Ovary (tissue), 7 donors: ENCODE measurements at regions not wholly inside any gene's neighbourhood (a gene's known extent, or its start where the extent isn't known, plus 50 kb on each side); places are given as distances from the start of the nearest gene placed in this dataset.

Experiments
- DNase-seq, 5 donors: peaks; one replicate each; pipeline ENCODE4 v3.0.0-alpha.2; 2019 to 2020
- H3K27ac ChIP-seq, 2 donors: fragments of 200-600 bp; one replicate each; pipeline versions ENCODE4 v1.5.1 to v1.8.0; 2019 to 2022
- H3K27me3 ChIP-seq: fragments of 200-600 bp; one replicate; pipeline ENCODE4 v1.8.0; 2022
- H3K36me3 ChIP-seq: fragments of 200-600 bp; sonication (generic); one replicate; pipeline ENCODE4 v1.5.1; 2019
- H3K4me1 ChIP-seq: one replicate; pipeline ENCODE4 v1.8.1; 2013; ENCODE audit warnings: mild to moderate bottlenecking, moderate library complexity; ENCODE audit not compliant: insufficient read depth
- H3K4me3 ChIP-seq: fragments of 200-600 bp; sonication (generic); one replicate; pipeline ENCODE4 v1.5.1; 2017
- H3K9me3 ChIP-seq, 2 donors: fragments of 200-600 bp in 1 of 2; sonication (generic) in 1 of 2; one replicate each; pipeline versions ENCODE4 v1.5.1 to v1.8.1; 2013 to 2019; ENCODE audit warnings: mild to moderate bottlenecking in 1 of 2, moderate library complexity in 1 of 2
- EP300 ChIP-seq: sonication (generic); formaldehyde crosslinking; IDR thresholded peaks from one replicate; pipeline ENCODE4 v1.6.1; 2017; ENCODE audit warnings: antibody characterized with exemption
- POLR2A ChIP-seq: fragments of 450-650 bp; IDR thresholded peaks from one replicate; pipeline ENCODE4 v1.6.1; 2017; ENCODE audit warnings: antibody characterized with exemption, mild to moderate bottlenecking, moderate library complexity
- WGBS, 3 donors: extraction: QIAGEN DNeasy Blood & Tissue Kit in 1 of 3; methylation state at CpG; one replicate each; pipeline versions ENCODE4 v1.1.5 to v1.1.7; 2013 to 2017; 5-methylcytosine and 5-hydroxymethylcytosine counted together
- intact Hi-C, 4 donors: fragments of 100-400 bp; cut with DNase I; formaldehyde crosslinking; loops; one replicate each; pipeline versions ENCODE4 v1.11.0 to v1.15.1; 2022 to 2023
- TF ChIP-seq, protein P1 (sequence below), 3 donors: fragments of 450-650 bp in 2 of 3; fragments of 200-600 bp in 1 of 3; IDR thresholded peaks; one replicate each; pipeline versions ENCODE4 v1.5.1 to v1.8.0; 2016 to 2022; ENCODE audit warnings: antibody characterized with exemption in 3 of 3, mild to moderate bottlenecking in 1 of 3
- donor health status: DM: no; HTN: no; CAD: no; lungs with moderate emphysema.
- donor health status: DM: no; HTN: no; CAD: no.
- donor health status: Bipolar disorder and iron deficiency.
- donor health status: DM: no; HTN: no; CAD: no.
- donor health status: DM: yes; HTN: yes; CAD: no.

DNA sequence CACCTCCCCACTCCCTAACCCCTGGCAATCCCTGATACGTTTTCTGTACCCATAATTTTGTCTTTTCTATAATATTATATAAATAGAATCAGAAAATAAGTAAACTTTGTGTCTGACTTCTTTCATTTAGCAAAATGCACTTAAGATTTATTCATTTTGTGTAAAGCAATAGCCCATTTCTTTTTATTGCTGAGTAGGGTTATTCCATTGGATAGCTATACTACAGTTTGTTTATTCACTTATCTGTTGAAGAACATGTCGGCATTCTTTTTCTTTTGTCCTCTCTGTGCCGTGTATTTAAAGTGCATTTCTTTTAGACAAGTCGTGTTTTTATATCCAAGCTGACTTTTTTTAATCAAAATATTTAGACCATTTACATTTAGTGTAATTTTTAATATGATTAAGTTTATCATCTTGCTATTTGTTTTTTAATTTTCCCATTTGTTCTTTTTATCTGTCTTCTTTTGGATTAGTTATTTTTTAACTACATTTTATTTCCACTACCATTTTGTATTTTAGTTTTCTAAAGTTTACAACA, 176.4 kb upstream of the TSHZ3 start:
- no peaks in the 10 kb centered on the region for H3K36me3 ChIP-seq
- H3K27me3 ChIP-seq, result no peaks in the 10 kb centered on the region
- DNase-seq, result no peak
- intact Hi-C loops, result no loop called here
- H3K4me1 ChIP-seq, result no peaks in the 10 kb centered on the region
- no peaks in the 10 kb centered on the region for H3K9me3 ChIP-seq
- 87 to 91% (median 90%) methylated on average over 4 of the region's 4 CpGs for WGBS, 3 donors
- TF ChIP-seq POLR2A (no peak), EP300 (no peak)
- TF ChIP-seq, protein P1, sequence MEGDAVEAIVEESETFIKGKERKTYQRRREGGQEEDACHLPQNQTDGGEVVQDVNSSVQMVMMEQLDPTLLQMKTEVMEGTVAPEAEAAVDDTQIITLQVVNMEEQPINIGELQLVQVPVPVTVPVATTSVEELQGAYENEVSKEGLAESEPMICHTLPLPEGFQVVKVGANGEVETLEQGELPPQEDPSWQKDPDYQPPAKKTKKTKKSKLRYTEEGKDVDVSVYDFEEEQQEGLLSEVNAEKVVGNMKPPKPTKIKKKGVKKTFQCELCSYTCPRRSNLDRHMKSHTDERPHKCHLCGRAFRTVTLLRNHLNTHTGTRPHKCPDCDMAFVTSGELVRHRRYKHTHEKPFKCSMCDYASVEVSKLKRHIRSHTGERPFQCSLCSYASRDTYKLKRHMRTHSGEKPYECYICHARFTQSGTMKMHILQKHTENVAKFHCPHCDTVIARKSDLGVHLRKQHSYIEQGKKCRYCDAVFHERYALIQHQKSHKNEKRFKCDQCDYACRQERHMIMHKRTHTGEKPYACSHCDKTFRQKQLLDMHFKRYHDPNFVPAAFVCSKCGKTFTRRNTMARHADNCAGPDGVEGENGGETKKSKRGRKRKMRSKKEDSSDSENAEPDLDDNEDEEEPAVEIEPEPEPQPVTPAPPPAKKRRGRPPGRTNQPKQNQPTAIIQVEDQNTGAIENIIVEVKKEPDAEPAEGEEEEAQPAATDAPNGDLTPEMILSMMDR (IDR thresholded peaks at IDR 0.05), result no peak
- no peak overlapping the region for H3K27ac ChIP-seq
- no peak overlapping the region for H3K4me3 ChIP-seq

DNA sequence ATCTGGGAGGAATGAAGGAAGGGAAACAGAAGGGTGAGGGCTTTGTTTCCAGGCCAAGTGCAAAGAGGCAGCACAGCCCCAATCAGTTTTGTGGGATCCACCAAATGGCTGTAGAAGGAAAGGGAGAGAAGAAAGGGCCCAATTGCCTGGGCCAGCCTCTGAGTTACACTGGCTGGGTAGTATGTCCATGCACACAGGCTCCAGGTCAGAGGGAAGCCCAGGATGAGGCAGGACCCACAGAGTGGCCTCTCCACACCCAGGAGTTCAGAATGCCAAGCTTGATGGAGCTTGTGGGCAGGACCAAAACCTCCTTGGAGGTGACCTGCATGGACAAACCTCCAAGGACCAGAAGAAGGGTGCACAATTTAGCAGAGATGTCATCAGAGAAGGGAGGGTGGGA, 178.2 kb upstream of the TSHZ3 start:
- TF ChIP-seq, protein P1 (IDR thresholded peaks at IDR 0.05), result no peak
- TF ChIP-seq POLR2A (no peak), EP300 (no peak)
- DNase-seq, result no peak
- Histone ChIP-seq H3K27ac (no peak overlapping the region), H3K4me1 (no peaks in the 10 kb centered on the region), H3K36me3 (no peaks in the 10 kb centered on the region), H3K9me3 (no peaks in the 10 kb centered on the region), H3K4me3 (no peak overlapping the region), H3K27me3 (no peaks in the 10 kb centered on the region)
- intact Hi-C loops, result no loop called here

DNA sequence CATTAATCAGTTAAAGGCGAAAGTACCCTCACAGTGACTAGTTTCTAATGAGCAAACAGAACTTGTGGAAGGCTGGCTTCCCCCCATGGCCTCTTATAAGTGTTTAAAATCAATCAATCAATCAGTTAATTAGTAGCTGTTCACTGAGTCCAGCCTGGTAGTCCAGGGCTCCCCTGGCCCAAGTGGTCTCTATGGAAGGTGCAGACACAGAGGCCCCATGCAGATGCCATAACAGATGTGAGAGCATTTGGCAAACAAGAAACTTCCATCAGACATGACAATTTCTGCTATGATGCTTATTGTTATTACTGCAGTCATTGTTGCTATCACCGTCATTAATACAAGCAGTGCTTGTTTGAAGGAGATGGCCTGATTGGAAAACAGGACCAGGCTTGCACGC, 179.0 kb upstream of the TSHZ3 start:
- Histone ChIP-seq H3K27ac (no peak overlapping the region), H3K27me3 (no peaks in the 10 kb centered on the region), H3K4me3 (no peak overlapping the region), H3K9me3 (no peaks in the 10 kb centered on the region), H3K4me1 (no peaks in the 10 kb centered on the region), H3K36me3 (no peaks in the 10 kb centered on the region)
- no peak for DNase-seq
- no peak for TF ChIP-seq POLR2A
- no peak for TF ChIP-seq EP300
- TF ChIP-seq, protein P1 (IDR thresholded peaks at IDR 0.05), result no peak
- WGBS, 3 donors, result 95 to 97% (median 97%) methylated on average over 3 of the region's 3 CpGs
- intact Hi-C loops, result no loop called here

DNA sequence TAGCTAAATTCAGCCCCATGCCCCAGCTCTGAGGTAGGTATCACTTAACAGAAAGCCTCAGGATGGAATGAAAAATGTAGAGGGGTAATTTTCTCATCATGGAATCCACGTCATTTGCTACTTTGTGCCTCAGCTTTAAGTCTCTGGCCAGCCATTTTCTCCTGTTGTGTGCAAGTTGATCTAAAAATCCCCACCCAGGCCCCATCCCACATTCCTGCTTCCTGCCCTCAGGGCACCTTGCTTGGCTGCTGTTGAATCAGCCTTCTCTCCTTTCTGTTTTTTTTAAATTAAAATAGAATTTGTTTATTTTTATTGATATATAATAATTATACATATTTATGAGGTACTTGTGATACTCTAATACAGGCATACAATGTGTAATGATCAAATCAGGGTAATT, 179.9 kb upstream of the TSHZ3 start:
- H3K4me3 ChIP-seq, result no peak overlapping the region
- DNase-seq, result no peak
- no peaks in the 10 kb centered on the region for H3K27me3 ChIP-seq
- no peaks in the 10 kb centered on the region for H3K36me3 ChIP-seq
- TF ChIP-seq, protein P1 (IDR thresholded peaks at IDR 0.05), result no peak
- TF ChIP-seq EP300 (no peak), POLR2A (no peak)
- H3K4me1 ChIP-seq, result no peaks in the 10 kb centered on the region
- H3K9me3 ChIP-seq, result no peaks in the 10 kb centered on the region
- 91 to 95% (median 92%) methylated on average over 1 of the region's 1 CpG for WGBS, 3 donors
- no peak overlapping the region for H3K27ac ChIP-seq
- intact Hi-C loops, result no loop called here

DNA sequence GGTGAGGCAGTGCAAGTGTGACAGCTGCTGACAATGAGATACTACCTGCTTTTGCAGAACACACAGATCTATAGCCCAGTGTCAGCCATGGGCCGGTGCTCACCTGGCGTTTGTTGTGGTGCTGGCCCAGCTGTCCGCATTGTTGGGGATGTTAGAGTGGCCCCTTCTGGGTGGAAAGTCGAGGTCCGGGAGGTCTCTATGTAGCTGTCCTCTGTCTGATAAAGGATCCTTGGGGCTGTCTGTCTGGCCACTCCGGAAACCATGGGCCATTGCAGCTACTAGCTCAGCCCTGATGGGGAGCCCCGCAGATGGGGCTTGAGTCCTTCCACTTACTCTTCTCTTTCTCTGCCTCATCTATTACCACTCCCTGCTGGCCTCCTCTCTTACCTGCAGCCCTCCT, 181.5 kb upstream of the TSHZ3 start:
- H3K4me3 ChIP-seq, result no peak overlapping the region
- TF ChIP-seq EP300, result no peak
- TF ChIP-seq, protein P1 (IDR thresholded peaks at IDR 0.05), result no peak
- TF ChIP-seq POLR2A, result no peak
- H3K9me3 ChIP-seq, result no peaks in the 10 kb centered on the region
- H3K27ac ChIP-seq, result no peak overlapping the region
- H3K4me1 ChIP-seq, result no peaks in the 10 kb centered on the region
- intact Hi-C loops, result no loop called here
- no peak for DNase-seq
- no peaks in the 10 kb centered on the region for H3K36me3 ChIP-seq
- WGBS, 3 donors, result 92 to 94% (median 93%) methylated on average over 7 of the region's 7 CpGs
- no peaks in the 10 kb centered on the region for H3K27me3 ChIP-seq
